ENCODE measurements at regions not wholly inside any gene's neighbourhood (a gene's known extent, or its start where the extent isn't known, plus 50 kb on each side); places are given as distances from the start of the nearest gene placed in this dataset.

- TF ChIP-seq EZH2 (IDR thresholded peaks at IDR 0.05), result no peak
- no peak for TF ChIP-seq POLR2A (IDR thresholded peaks at IDR 0.05; ENCODE audit: borderline replicate concordance, extremely low read depth, insufficient read depth, insufficient read length)
- TF ChIP-seq CBX3 (IDR thresholded peaks at IDR 0.05; ENCODE audit: low read depth), result no peak
- no peak for TF ChIP-seq CTCF (IDR thresholded peaks at IDR 0.05 in 2 of 3, conservative IDR thresholded peaks at IDR 0.05 in 1 of 3; ENCODE audit: borderline replicate concordance in 1 of 3, insufficient read depth in 1 of 3, low read depth in 2 of 3, low read length in 2 of 3)
- no peak for TF ChIP-seq POLR2AphosphoS5 (IDR thresholded peaks at IDR 0.05; ENCODE audit: low read depth, low read length)
- TF ChIP-seq RAD21 (IDR thresholded peaks at IDR 0.05; ENCODE audit: low read depth), result no peak
- TF ChIP-seq FOSL1 (IDR thresholded peaks at IDR 0.05; ENCODE audit: low read depth), result no peak
Measured at GRCh38 chr12:115698257-115698656, 579.2 kb downstream of the MED13L start.

All from HCT116 (cell line).